ENCODE measurements at regions not wholly inside any gene's neighbourhood (a gene's known extent, or its start where the extent isn't known, plus 50 kb on each side); places are given as distances from the start of the nearest gene placed in this dataset.

GRCh38 chr10:113992471-113993011 is 51.1 kb upstream of the ADRB1 start:
- Histone ChIP-seq H4K20me1 (ENCODE audit: control insufficient read depth, insufficient read depth, low read length, poor library complexity, severe bottlenecking) (no peaks in the 10 kb centered on the region), H3K9me3 (ENCODE audit: control extremely low read depth in 1 of 3, control insufficient read depth in 2 of 3, insufficient read depth in 1 of 3, low read length in 2 of 3) (peaks cover 0 to 3% (median 0%) of the 10 kb centered on the region in 3 donors), H3K36me3 (replicated peaks in 1 of 2; ENCODE audit: control extremely low read depth in 1 of 2, control insufficient read depth in 1 of 2, extremely low read depth in 1 of 2, insufficient read depth in 2 of 2, low read length in 1 of 2) (no peaks in the 10 kb centered on the region), H2AFZ (ENCODE audit: insufficient read depth, low read depth, low read length, poor library complexity, severe bottlenecking) (no peak overlapping the region), H3K27me3 (replicated peaks in 1 of 4; ENCODE audit: control extremely low read depth in 1 of 4, control insufficient read depth in 3 of 4, insufficient read depth in 4 of 4, low read length in 3 of 4) (peaks cover 0 to 4% (median 2%) of the 10 kb centered on the region in 4 experiments), H3K27ac (ENCODE audit: low read length in 2 of 2) (no peak overlapping the region), H3K4me1 (ENCODE audit: control insufficient read depth in 2 of 2, insufficient read depth in 2 of 2, low read length in 2 of 2) (peaks cover 8 to 9% of the 10 kb centered on the region in 2 donors), H3K4me2 (replicated peaks; ENCODE audit: low read depth, low read length, poor library complexity, severe bottlenecking) (no peak overlapping the region), H3K79me2 (ENCODE audit: control insufficient read depth, insufficient read depth, low read length) (no peaks in the 10 kb centered on the region), H3K4me3 (ENCODE audit: control extremely low read depth in 1 of 5, extremely low read depth in 1 of 5, insufficient read depth in 1 of 5, low read depth in 2 of 5, low read length in 4 of 5) (no peak overlapping the region), H3K9ac (ENCODE audit: low read length) (no peak overlapping the region)
- ChIA-PET POLR2A (no interaction called here), CTCF (no interaction called here)
- Mint-ChIP-seq H3K4me3 (no peak overlapping the region), H3K27me3 (peaks cover 37% of the 10 kb centered on the region), H3K4me1 (peaks cover 11% of the 10 kb centered on the region), H3K27ac (no peak overlapping the region), H3K9me3 (ENCODE audit: insufficient read depth) (peaks cover 3% of the 10 kb centered on the region)
- ATAC-seq (ENCODE audit: low read depth) (no peak), DNase-seq (no peak)
- no peak for TF ChIP-seq CTCF (IDR thresholded peaks at IDR 0.05)
- WGBS (ENCODE audit: insufficient coverage): 90% methylated on average over 9 of the region's 9 CpGs
- intact Hi-C loops (cut with micrococcal nuclease): no loop called here

GRCh38 chr10:113993489-113993991 is 50.1 kb upstream of the ADRB1 start:
- Histone ChIP-seq H3K27me3 (replicated peaks in 1 of 4; ENCODE audit: control extremely low read depth in 1 of 4, control insufficient read depth in 3 of 4, insufficient read depth in 4 of 4, low read length in 3 of 4) (peaks cover 0 to 4% (median 2%) of the 10 kb centered on the region in 4 experiments), H3K9ac (ENCODE audit: low read length) (no peak overlapping the region), H3K36me3 (replicated peaks in 1 of 2; ENCODE audit: control extremely low read depth in 1 of 2, control insufficient read depth in 1 of 2, extremely low read depth in 1 of 2, insufficient read depth in 2 of 2, low read length in 1 of 2) (no peaks in the 10 kb centered on the region), H3K27ac (ENCODE audit: low read length in 2 of 2) (no peak overlapping the region), H3K9me3 (ENCODE audit: control extremely low read depth in 1 of 3, control insufficient read depth in 2 of 3, insufficient read depth in 1 of 3, low read length in 2 of 3) (no peaks in the 10 kb centered on the region), H3K4me1 (ENCODE audit: control insufficient read depth in 2 of 2, insufficient read depth in 2 of 2, low read length in 2 of 2) (peaks cover 8 to 9% of the 10 kb centered on the region in 2 donors), H3K4me3 (ENCODE audit: control extremely low read depth in 1 of 5, extremely low read depth in 1 of 5, insufficient read depth in 1 of 5, low read depth in 2 of 5, low read length in 4 of 5) (peak overlapping the region in 1 of 5 experiments; percentile 12), H2AFZ (ENCODE audit: insufficient read depth, low read depth, low read length, poor library complexity, severe bottlenecking) (peak overlapping the region; percentile 29), H3K4me2 (replicated peaks; ENCODE audit: low read depth, low read length, poor library complexity, severe bottlenecking) (peak overlapping the region; percentile 26), H3K79me2 (ENCODE audit: control insufficient read depth, insufficient read depth, low read length) (no peaks in the 10 kb centered on the region), H4K20me1 (ENCODE audit: control insufficient read depth, insufficient read depth, low read length, poor library complexity, severe bottlenecking) (no peaks in the 10 kb centered on the region)
- ChIA-PET POLR2A (no interaction called here), CTCF (no interaction called here)
- Mint-ChIP-seq H3K27ac (no peak overlapping the region), H3K9me3 (ENCODE audit: insufficient read depth) (no peaks in the 10 kb centered on the region), H3K4me3 (no peak overlapping the region), H3K4me1 (peaks cover 11% of the 10 kb centered on the region), H3K27me3 (peaks cover 33% of the 10 kb centered on the region)
- ATAC-seq (ENCODE audit: low read depth): no peak
- intact Hi-C loops (cut with micrococcal nuclease): no loop called here
- TF ChIP-seq CTCF (IDR thresholded peaks at IDR 0.05) (no peak), EZH2 (IDR thresholded peaks at IDR 0.05; ENCODE audit: borderline replicate concordance, insufficient read depth, low read depth, low read length, poor library complexity, severe bottlenecking) (no peak)
- DNase-seq: no peak
- WGBS (ENCODE audit: insufficient coverage): 11% methylated on average over 3 of the region's 3 CpGs
